ENCODE measurements at regions not wholly inside any gene's neighbourhood (a gene's known extent, or its start where the extent isn't known, plus 50 kb on each side); places are given as distances from the start of the nearest gene placed in this dataset.

GRCh38 chr3:135567223-135567622, 398.3 kb upstream of the PPP2R3A start:
- TF ChIP-seq, protein P1, sequence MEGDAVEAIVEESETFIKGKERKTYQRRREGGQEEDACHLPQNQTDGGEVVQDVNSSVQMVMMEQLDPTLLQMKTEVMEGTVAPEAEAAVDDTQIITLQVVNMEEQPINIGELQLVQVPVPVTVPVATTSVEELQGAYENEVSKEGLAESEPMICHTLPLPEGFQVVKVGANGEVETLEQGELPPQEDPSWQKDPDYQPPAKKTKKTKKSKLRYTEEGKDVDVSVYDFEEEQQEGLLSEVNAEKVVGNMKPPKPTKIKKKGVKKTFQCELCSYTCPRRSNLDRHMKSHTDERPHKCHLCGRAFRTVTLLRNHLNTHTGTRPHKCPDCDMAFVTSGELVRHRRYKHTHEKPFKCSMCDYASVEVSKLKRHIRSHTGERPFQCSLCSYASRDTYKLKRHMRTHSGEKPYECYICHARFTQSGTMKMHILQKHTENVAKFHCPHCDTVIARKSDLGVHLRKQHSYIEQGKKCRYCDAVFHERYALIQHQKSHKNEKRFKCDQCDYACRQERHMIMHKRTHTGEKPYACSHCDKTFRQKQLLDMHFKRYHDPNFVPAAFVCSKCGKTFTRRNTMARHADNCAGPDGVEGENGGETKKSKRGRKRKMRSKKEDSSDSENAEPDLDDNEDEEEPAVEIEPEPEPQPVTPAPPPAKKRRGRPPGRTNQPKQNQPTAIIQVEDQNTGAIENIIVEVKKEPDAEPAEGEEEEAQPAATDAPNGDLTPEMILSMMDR (IDR thresholded peaks at IDR 0.05 in 8 of 11, conservative IDR thresholded peaks at IDR 0.05 in 3 of 11) = no peak
- TF ChIP-seq POLR2A (IDR thresholded peaks at IDR 0.05) = no peak

Measured in spleen (tissue), 7 donors.